Spleen (tissue), 11 donors: ENCODE measurements at regions not wholly inside any gene's neighbourhood (a gene's known extent, or its start where the extent isn't known, plus 50 kb on each side); places are given as distances from the start of the nearest gene placed in this dataset.

Source experiments
- DNase-seq: peaks from one replicate; pipeline ENCODE4 v3.0.0-alpha.2; 2020
- H3K27ac ChIP-seq, 8 donors: fragments of 200-600 bp; sonication (generic) in 7 of 8; 1 replicate in 4 of 8; 2 replicates in 4 of 8; pipeline versions ENCODE4 v1.5.0 to v1.8.0; 2016 to 2021; ENCODE audit warnings: inconsistent platforms in 4 of 8, mild to moderate bottlenecking in 4 of 8, moderate library complexity in 1 of 8
- H3K27me3 ChIP-seq, 7 donors: fragments of 200-600 bp; sonication (generic) in 6 of 7; replicated peaks in 1 of 7; 1 replicate in 4 of 7; 2 replicates in 3 of 7; pipeline versions ENCODE4 v1.5.0 to v1.8.0; 2016 to 2021; ENCODE audit warnings: inconsistent platforms in 3 of 7, mild to moderate bottlenecking in 1 of 7
- H3K36me3 ChIP-seq, 6 donors: fragments of 200-600 bp; sonication (generic) in 5 of 6; 1 replicate in 4 of 6; 2 replicates in 2 of 6; pipeline versions ENCODE4 v1.5.0 to v1.8.0; 2016 to 2021; ENCODE audit warnings: inconsistent platforms in 2 of 6
- H3K4me1 ChIP-seq, 6 donors: fragments of 200-600 bp; sonication (generic) in 5 of 6; 1 replicate in 3 of 6; 2 replicates in 3 of 6; pipeline versions ENCODE4 v1.5.0 to v1.8.0; 2016 to 2021; ENCODE audit warnings: inconsistent platforms in 3 of 6
- H3K4me3 ChIP-seq, 8 donors: fragments of 200-600 bp; sonication (generic) in 7 of 8; 1 replicate in 4 of 8; 2 replicates in 4 of 8; pipeline versions ENCODE4 v1.5.0 to v1.8.0; 2016 to 2021; ENCODE audit warnings: inconsistent platforms in 4 of 8, mild to moderate bottlenecking in 4 of 8, moderate library complexity in 2 of 8
- H3K9me3 ChIP-seq, 8 donors: fragments of 200-600 bp; sonication (generic) in 7 of 8; 1 replicate in 4 of 8; 2 replicates in 4 of 8; pipeline versions ENCODE4 v1.5.0 to v1.8.0; 2016 to 2021; ENCODE audit warnings: inconsistent platforms in 4 of 8
- CTCF ChIP-seq, 11 experiments: fragments of 200-600 bp in 7 of 11; fragments of 450-650 bp in 4 of 11; sonication (generic) in 4 of 11; IDR thresholded peaks in 8 of 11; conservative IDR thresholded peaks in 3 of 11; 1 replicate in 7 of 11; 2 replicates in 4 of 11; pipeline versions ENCODE4 v1.4.0 to v1.8.0; 2016 to 2021; ENCODE audit warnings: antibody characterized with exemption in 11 of 11, inconsistent platforms in 4 of 11, mild to moderate bottlenecking in 1 of 11
- POLR2A ChIP-seq, 3 donors: fragments of 450-650 bp; IDR thresholded peaks; one replicate each; pipeline ENCODE4 v1.5.1; 2017; ENCODE audit warnings: antibody characterized with exemption in 3 of 3, mild to moderate bottlenecking in 1 of 3
- POLR2AphosphoS5 ChIP-seq, 3 donors: sonication (generic); formaldehyde crosslinking; IDR thresholded peaks; one replicate each; pipeline ENCODE4 v1.5.1; 2017; ENCODE audit warnings: antibody characterized with exemption in 3 of 3
- WGBS, 5 donors: extraction: QIAGEN DNeasy Blood & Tissue Kit in 3 of 5; methylation state at CpG; one replicate each; pipeline versions ENCODE4 v1.1.5 to v1.1.7; 2013 to 2018; 5-methylcytosine and 5-hydroxymethylcytosine counted together
- intact Hi-C: fragments of 100-400 bp; cut with DNase I; formaldehyde crosslinking; loops from one replicate; pipeline ENCODE4 v1.15.0; 2023; ENCODE audit warnings: low total_unique reads
- donor health status: healthy with polysubstance abuse.
- donor health status: DM: no; HTN: no; CAD: no; lungs with moderate emphysema.
- donor health status: DM: no; HTN: no; CAD: no.
- donor health status: Bipolar disorder and iron deficiency.
- donor health status: healthy.
- donor health status: DM: no; HTN: no; CAD: no.
- donor health status: DM: yes; HTN: yes; CAD: no.

GRCh38 chr4:28443801-28444412, 1583.3 kb downstream of the STIM2 start:
- no peaks in the 10 kb centered on the region for H3K4me1 ChIP-seq
- TF ChIP-seq POLR2AphosphoS5 (IDR thresholded peaks at IDR 0.05) (no peak), CTCF (IDR thresholded peaks at IDR 0.05 in 8 of 11, conservative IDR thresholded peaks at IDR 0.05 in 3 of 11) (no peak), POLR2A (IDR thresholded peaks at IDR 0.05) (no peak)
- DNase-seq, result no peak
- H3K27ac ChIP-seq, result no peak overlapping the region
- 70 to 80% (median 73%) methylated on average over 7 of the region's 7 CpGs for WGBS, 5 donors
- no peaks in the 10 kb centered on the region for H3K36me3 ChIP-seq
- H3K27me3 ChIP-seq, result no peaks in the 10 kb centered on the region
- no peaks in the 10 kb centered on the region for H3K9me3 ChIP-seq
- intact Hi-C loops, result no loop called here
- H3K4me3 ChIP-seq, result no peak overlapping the region

GRCh38 chr4:28444886-28445496, 1584.3 kb downstream of the STIM2 start:
- no peaks in the 10 kb centered on the region for H3K4me1 ChIP-seq
- intact Hi-C loops, result no loop called here
- H3K27me3 ChIP-seq, result no peaks in the 10 kb centered on the region
- no peak overlapping the region for H3K27ac ChIP-seq
- H3K4me3 ChIP-seq, result no peak overlapping the region
- 69 to 80% (median 73%) methylated on average over 3 of the region's 3 CpGs for WGBS, 5 donors
- no peaks in the 10 kb centered on the region for H3K9me3 ChIP-seq
- DNase-seq, result no peak
- TF ChIP-seq CTCF (IDR thresholded peaks at IDR 0.05 in 8 of 11, conservative IDR thresholded peaks at IDR 0.05 in 3 of 11) (no peak), POLR2A (IDR thresholded peaks at IDR 0.05) (no peak), POLR2AphosphoS5 (IDR thresholded peaks at IDR 0.05) (no peak)
- H3K36me3 ChIP-seq, result no peaks in the 10 kb centered on the region

GRCh38 chr4:28449085-28449484, 1588.4 kb downstream of the STIM2 start:
- Histone ChIP-seq H3K9me3 (peaks cover 0 to 12% (median 10%) of the 10 kb centered on the region in 8 donors), H3K4me1 (no peaks in the 10 kb centered on the region), H3K27me3 (no peaks in the 10 kb centered on the region), H3K27ac (no peak overlapping the region), H3K4me3 (no peak overlapping the region), H3K36me3 (no peaks in the 10 kb centered on the region)
- 60 to 77% (median 70%) methylated on average over 3 of the region's 3 CpGs for WGBS, 5 donors
- DNase-seq, result no peak
- TF ChIP-seq POLR2AphosphoS5 (IDR thresholded peaks at IDR 0.05) (no peak), POLR2A (IDR thresholded peaks at IDR 0.05) (no peak), CTCF (IDR thresholded peaks at IDR 0.05 in 8 of 11, conservative IDR thresholded peaks at IDR 0.05 in 3 of 11) (no peak)
- intact Hi-C loops, result no loop called here

- Histone ChIP-seq H3K27me3 (no peaks in the 10 kb centered on the region), H3K4me3 (no peak overlapping the region), H3K4me1 (no peaks in the 10 kb centered on the region), H3K9me3 (peaks cover 0 to 25% (median 14%) of the 10 kb centered on the region in 8 donors), H3K27ac (no peak overlapping the region), H3K36me3 (no peaks in the 10 kb centered on the region)
- 80 to 87% (median 83%) methylated on average over 2 of the region's 2 CpGs for WGBS, 5 donors
- TF ChIP-seq POLR2AphosphoS5 (IDR thresholded peaks at IDR 0.05) (no peak), CTCF (IDR thresholded peaks at IDR 0.05 in 8 of 11, conservative IDR thresholded peaks at IDR 0.05 in 3 of 11) (no peak), POLR2A (IDR thresholded peaks at IDR 0.05) (no peak)
- DNase-seq, result no peak
- intact Hi-C loops, result no loop called here
These were observed 1590.7 kb downstream of the STIM2 start for GRCh38 chr4:28451346-28451745.
